ENCODE measurements at regions not wholly inside any gene's neighbourhood (a gene's known extent, or its start where the extent isn't known, plus 50 kb on each side); places are given as distances from the start of the nearest gene placed in this dataset.
"Not testable (repeated sequence)": the region's sequence is repeated elsewhere in the genome, so short reads cannot be mapped to it uniquely, and the experiment has no call there.

GRCh38 chr22:35138521-35138920 is 72.6 kb downstream of the ISX start:
- DNase-seq (ENCODE audit: low read depth in 2 of 2): no peak

DNA sequence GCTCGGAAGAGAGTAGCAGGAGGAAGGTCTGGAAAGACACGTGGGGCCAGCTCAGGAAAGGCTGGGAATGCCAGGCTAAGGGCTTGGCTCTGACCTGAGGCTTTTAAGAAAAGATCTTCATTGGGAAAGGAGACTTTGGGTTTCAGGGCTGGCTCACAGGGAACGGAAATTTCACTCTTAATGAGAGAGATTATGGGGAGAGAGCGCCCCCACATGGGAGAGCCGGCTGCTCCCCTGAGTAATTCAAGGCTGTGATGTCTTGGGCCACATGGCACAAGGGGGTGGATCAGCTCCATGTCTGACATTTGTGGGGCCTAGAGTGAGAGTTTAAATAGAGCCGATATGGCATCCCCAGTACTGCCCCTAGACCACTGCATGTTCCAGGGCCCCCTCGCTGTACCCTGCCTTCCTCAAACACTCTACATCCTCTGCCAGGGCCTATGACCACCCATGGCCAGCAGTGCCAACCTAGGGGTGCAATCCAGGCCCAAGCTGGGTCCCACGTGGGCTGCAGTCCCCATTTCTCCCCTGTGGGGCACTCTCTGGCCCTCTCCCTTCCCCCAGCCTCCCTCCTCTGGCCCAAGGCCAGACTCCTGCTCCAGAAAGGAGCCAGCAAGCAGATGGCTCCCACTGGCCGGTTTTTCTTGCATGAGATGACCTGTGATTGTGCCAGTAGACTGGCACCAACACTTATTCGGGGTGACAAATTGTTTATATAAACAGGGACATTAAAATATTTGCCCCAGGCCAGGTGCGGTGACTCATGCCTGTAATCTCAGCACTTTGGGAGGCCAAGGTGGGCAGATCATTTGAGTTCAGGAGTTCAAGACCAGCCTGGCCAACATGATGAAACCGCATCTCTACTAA is 75.2 kb downstream of the ISX start:
- DNase-seq (ENCODE audit: low read depth in 2 of 2): peak in 1 of 2 donors; percentile 8

DNA sequence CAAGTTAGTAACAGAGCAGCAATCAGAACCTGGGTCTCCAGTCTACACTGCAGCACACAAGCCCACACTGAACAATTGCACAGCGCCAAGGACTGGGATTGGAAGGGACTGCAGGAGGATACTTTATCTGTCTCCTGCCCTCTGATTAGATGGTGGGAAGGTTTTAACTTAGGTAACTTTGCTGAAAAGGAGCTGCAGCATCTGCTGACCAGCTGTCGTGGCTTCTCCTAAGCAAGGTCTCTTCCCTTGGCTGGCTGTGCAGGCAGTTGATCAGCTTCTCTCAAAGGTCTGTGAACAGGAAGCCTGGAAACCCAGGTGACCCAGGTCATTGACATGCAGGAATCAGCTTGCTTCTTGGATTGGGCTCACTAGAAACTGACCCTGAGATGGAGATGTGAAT is 82.4 kb downstream of the ISX start:
- no peak for DNase-seq (ENCODE audit: low read depth in 2 of 2)

- no peak for DNase-seq (ENCODE audit: low read depth in 2 of 2)
These were observed 83.0 kb downstream of the ISX start for GRCh38 chr22:35148866-35149548.

DNA sequence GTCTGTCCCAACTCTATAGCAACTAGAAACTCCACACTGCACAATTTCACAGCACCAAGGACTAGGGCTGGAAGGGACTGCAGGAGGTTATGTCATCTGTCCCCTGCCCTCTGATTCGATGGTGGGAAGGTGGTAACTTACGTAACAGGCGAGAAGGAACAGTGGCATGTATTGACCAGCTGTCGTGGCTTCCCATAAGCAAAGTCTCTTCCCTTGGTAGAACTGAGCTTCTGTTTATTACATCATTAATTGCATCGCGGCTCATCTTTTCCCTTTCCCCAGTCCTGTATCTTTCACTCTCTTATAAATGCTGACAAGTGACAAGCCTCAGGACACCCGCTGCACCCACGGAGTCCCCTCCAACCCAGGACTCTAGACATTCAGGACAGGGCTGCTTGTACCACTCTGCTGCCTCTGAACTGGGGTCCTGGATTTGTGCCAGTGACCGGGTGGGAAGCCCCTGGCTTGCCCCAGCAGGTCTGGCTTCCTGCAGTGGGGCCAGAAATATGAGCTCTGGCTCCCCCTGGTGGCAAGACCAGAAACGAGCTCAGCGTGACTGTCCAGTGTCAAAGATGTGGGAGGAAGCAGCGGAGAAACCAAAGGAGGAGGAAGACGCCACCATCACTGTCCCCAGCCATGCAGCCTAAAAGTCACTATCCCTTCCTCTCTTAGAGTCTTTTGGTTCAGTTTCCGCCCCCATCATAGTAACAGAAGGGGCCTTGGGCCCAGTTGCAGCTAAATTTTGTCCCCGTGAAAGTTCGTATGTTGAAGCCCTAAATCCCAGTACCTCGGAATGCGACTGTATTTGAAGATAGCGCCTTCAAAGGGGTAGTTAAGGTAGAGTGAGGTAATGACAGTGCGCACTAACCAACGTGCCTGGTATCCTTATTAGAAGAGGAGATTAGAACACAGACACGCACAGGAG is 84.5 kb downstream of the ISX start:
- peak; percentile 39 to 66 for DNase-seq (ENCODE audit: low read depth in 2 of 2)

- DNase-seq (ENCODE audit: low read depth in 2 of 2): no peak
These were observed 86.4 kb downstream of the ISX start for GRCh38 chr22:35152316-35152715.

DNA sequence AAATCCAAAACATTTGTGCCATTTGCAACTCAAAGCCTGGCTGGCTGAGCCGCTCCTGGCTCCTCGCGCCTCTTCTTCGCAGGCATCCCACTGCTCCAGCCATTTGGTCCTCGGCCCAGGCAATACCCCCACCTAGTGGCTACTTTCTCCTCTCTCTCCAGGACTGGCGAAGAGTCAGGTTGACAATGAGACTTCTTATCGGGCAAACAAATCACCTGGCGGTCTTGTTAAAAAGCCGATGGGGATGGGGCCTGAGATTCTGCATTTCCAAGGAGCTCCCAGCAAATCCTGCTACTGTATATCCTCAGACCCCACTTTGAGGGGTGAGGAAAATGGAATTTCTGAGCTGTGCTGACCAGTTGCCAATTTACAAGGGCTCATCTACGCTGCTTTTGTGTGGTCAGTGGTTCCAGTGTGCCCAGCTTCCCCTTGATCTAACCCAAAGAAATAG is 89.0 kb downstream of the ISX start:
- DNase-seq (ENCODE audit: low read depth in 2 of 2): peak in 1 of 2 donors; percentile 14

GRCh38 chr22:35155403-35156025 is 89.6 kb downstream of the ISX start:
- DNase-seq (ENCODE audit: low read depth in 2 of 2): no peak

DNA sequence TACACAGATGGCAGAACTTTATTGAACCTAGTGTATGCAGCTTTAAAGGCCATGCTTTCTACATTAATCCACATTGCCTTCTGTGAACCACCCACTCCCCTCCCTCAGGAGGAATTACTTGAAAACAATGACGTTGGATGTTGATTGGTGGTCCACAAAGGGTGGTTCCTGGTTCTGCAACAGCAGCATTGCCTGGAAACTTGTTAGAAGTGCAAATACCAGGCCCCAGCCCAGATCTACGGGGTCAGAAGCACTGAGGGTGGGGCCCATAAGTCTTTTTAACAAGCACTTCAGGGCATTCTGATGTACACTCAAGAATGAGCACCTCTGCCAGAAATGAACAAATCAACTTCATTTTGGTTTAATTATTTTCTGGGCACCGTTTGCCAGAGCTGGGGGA is 91.0 kb downstream of the ISX start:
- DNase-seq (ENCODE audit: low read depth in 2 of 2): no peak

- no peak for DNase-seq (ENCODE audit: low read depth in 2 of 2)
These were observed 92.4 kb downstream of the ISX start for GRCh38 chr22:35158336-35158735.

GRCh38 chr22:35159343-35159742 is 93.4 kb downstream of the ISX start:
- DNase-seq (ENCODE audit: low read depth in 2 of 2): no peak

DNA sequence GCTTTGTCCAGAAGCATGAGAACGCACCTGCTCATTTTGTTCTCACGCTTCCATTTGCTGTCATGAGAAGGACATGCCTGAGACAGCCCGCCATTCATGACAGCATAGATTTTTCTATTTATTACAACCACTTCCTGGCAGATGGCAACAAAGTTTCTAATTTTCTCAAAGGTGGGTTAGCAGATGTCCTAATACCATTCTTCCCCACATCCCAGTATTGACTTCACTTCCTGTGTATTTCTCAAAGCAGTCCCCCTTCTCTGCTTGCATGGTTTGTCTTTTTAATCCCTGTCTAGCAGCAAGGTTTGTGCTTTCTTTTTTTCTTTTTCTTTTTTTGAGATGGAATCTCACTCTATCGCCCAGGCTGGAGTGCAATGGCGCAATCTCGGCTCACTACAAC is 94.3 kb downstream of the ISX start:
- DNase-seq (ENCODE audit: low read depth in 2 of 2): no peak

GRCh38 chr22:35165896-35166295 is 91.4 kb upstream of the HMGXB4 start:
- DNase-seq (ENCODE audit: low read depth in 2 of 2): not testable (repeated sequence)

DNA sequence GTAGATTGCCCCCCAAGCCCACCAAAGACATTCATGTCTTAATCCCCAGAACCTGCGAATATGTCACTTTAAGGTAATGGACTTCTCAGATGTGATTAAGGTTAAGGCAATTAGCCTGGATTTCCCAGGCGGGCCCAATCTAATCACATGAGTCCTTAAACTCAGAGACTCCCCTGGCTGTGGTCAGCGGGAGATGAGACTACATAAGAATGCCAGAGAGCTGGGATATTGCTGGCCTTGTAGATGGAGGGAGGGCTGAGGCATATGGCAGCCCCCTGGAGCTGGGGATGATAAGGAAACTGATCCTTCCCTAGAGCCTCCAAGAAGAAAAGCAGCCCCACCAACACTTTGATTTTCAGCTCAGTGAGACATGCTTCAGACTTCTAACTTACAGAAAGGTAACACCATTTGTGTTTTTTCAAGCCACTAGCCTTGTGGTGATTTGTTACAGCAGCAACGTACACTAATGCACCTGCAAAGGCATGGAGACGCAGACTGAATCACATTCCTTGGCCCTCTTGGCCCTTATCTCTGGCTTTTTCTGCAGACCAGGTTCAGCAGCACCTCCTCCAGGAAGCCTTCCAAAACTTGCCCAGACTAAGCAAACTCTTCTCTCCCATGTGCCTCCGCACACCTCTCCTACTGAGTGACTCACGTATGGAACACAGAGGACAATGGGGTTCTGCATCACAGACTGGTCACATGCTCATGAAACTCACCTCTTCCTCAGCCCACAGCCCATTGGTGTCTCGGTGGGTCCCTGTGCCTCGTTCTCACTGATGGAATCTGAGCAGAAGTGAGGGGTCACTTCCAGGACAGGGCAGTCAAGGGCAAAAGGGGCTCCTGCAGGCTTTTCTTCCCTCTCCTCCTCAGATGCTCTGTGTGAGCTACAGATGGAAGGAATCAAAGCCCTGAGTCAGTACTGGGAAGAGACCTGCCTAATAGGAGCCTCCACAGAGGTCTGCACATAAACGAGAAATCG is 86.3 kb upstream of the HMGXB4 start:
- DNase-seq (ENCODE audit: low read depth in 2 of 2): no peak

DNA sequence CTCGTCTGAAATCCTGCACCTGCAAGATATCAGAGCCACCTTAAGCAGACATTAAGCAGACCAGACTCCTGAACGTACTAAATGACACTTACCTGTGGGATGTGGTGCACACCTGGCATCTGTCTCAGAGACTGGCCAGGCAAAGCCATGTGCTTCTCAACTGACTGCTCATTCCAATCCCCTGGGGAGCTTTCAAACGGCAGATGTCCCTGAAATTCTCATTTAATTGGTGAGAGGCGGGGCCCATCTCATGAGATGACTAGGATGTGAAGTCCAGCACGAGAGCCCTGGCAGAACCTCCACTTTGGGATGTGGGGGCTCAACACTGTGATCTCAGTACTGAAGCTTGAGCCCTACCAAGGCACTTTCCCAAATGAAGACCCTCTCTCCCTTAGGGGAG is 84.9 kb upstream of the HMGXB4 start:
- DNase-seq (ENCODE audit: low read depth in 2 of 2): no peak

GRCh38 chr22:35173655-35174054 is 83.6 kb upstream of the HMGXB4 start:
- no peak for DNase-seq (ENCODE audit: low read depth in 2 of 2)

DNA sequence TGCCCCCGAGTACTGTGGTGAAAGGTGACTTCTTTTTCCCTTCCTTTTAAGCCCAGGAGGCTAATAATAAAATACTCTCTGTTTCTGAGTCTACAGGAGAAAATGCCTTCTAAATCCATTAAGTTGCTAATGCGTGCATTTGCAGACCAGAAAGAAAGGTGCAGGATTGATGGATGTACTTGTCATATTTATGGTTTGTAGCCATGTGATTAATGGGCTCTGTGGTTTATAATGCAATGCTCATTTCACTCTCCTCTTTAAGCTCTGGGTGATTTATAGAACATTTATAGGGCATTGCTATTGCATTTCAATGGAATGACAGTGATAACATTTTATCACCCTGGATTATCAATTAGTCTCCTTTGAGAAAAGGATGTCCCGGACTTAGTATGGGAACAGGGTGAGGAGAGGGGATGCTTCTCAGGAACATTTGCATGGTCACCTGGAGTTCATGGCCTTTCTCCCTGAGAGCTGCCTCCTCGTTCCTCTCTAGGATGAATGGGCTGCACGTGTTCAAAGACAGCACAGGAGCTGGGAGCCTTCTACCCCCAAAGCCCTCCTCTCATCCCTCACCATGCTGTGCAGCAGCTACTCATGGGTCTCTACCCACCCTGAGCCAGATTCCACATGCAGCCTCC is 82.8 kb upstream of the HMGXB4 start:
- no peak for DNase-seq (ENCODE audit: low read depth in 2 of 2)

GRCh38 chr22:35175392-35175791 is 81.9 kb upstream of the HMGXB4 start:
- no peak for DNase-seq (ENCODE audit: low read depth in 2 of 2)

GRCh38 chr22:35177811-35178210 is 79.5 kb upstream of the HMGXB4 start:
- no peak for DNase-seq (ENCODE audit: low read depth in 2 of 2)

DNA sequence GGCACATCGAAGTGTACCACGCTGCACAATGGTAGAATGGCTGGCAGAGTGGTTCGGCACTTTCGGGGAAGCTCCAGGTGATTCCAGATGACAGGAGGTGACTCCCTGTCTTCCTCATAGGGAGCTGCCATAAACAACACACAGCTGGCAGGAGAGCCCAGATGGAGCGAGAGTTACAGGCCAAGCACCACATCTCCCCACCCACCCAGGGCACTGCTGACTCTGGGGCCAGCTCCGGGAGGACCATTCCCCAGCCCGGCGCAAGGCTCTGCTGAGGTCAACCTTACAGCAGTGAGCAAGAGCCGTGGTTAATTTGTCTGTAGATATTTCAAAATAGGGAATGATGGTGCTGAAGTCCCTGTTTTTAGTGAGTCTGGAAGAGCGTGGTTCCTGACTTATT is 78.8 kb upstream of the HMGXB4 start:
- no peak for DNase-seq (ENCODE audit: low read depth in 2 of 2)

Measured in stimulated activated CD4-positive, alpha-beta T cell treated with anti-CD3 and anti-CD28 coated beads, Interleukin-4, amount 100 ng/mL, for 48 hours (primary cell).